Smooth muscle cell (in vitro differentiated cells): ENCODE measurements at regions not wholly inside any gene's neighbourhood (a gene's known extent, or its start where the extent isn't known, plus 50 kb on each side); places are given as distances from the start of the nearest gene placed in this dataset.

ENCODE experiments used
- DNase-seq: peaks from one replicate; lab custom pipeline; 2025; ENCODE audit not compliant: unreplicated experiment; lab: John Stamatoyannopoulos, UW
- H2AFZ ChIP-seq: fragments of 200-600 bp; sonication (generic); 2 replicates; pipeline ENCODE4 v1.6.0; 2016; ENCODE audit warnings: antibody characterized with exemption, low read depth, mild to moderate bottlenecking
- H3F3A ChIP-seq: fragments of 200-600 bp; sonication (generic); 2 replicates; pipeline ENCODE4 v1.6.0; 2017; ENCODE audit warnings: antibody characterized with exemption, low read depth
- H3K27ac ChIP-seq: fragments of 200-600 bp; sonication (generic); 2 replicates; pipeline ENCODE4 v1.5.1; 2016; ENCODE audit warnings: low read depth, mild to moderate bottlenecking
- H3K27me3 ChIP-seq: fragments of 200-600 bp; sonication (generic); 2 replicates; pipeline ENCODE4 v1.6.1; 2016; ENCODE audit warnings: low read depth, mild to moderate bottlenecking
- H3K36me3 ChIP-seq: fragments of 200-600 bp; sonication (generic); 2 replicates; pipeline ENCODE4 v1.5.1; 2016; ENCODE audit warnings: low read depth
- H3K4me1 ChIP-seq: fragments of 200-600 bp; sonication (generic); 2 replicates; pipeline ENCODE4 v1.5.1; 2016; ENCODE audit warnings: low read depth
- H3K4me2 ChIP-seq: fragments of 200-600 bp; sonication (generic); 2 replicates; pipeline ENCODE4 v1.6.0; 2016; ENCODE audit warnings: mild to moderate bottlenecking
- H3K4me3 ChIP-seq: fragments of 200-600 bp; sonication (generic); 2 replicates; pipeline ENCODE4 v1.5.1; 2016; ENCODE audit warnings: mild to moderate bottlenecking
- H3K79me2 ChIP-seq: fragments of 200-600 bp; sonication (generic); 2 replicates; pipeline ENCODE4 v1.6.0; 2016; ENCODE audit warnings: low read depth, mild to moderate bottlenecking
- H3K9ac ChIP-seq: fragments of 200-600 bp; sonication (generic); 2 replicates; pipeline ENCODE4 v1.6.0; 2016; ENCODE audit warnings: low read depth
- H3K9me3 ChIP-seq: fragments of 200-600 bp; sonication (generic); replicated peaks from 2 replicates; pipeline ENCODE4 v1.5.1; 2016; ENCODE audit warnings: low read depth
- H4K20me1 ChIP-seq: fragments of 200-600 bp; sonication (generic); 2 replicates; pipeline ENCODE4 v1.6.0; 2016; ENCODE audit warnings: low read depth
- WGBS: methylation state at CpG from one replicate; pipeline ENCODE4 v1.1.7; 2016; ENCODE audit warnings: low lambda C conversion rate; 5-methylcytosine and 5-hydroxymethylcytosine counted together
- TF ChIP-seq, protein P1 (sequence below): fragments of 200-600 bp; sonication (generic); IDR thresholded peaks from 2 replicates; pipeline ENCODE4 v1.5.1; 2017; ENCODE audit warnings: borderline replicate concordance, mild to moderate bottlenecking, antibody characterized with exemption; ENCODE audit not compliant: insufficient read depth, poor library complexity, severe bottlenecking

DNA sequence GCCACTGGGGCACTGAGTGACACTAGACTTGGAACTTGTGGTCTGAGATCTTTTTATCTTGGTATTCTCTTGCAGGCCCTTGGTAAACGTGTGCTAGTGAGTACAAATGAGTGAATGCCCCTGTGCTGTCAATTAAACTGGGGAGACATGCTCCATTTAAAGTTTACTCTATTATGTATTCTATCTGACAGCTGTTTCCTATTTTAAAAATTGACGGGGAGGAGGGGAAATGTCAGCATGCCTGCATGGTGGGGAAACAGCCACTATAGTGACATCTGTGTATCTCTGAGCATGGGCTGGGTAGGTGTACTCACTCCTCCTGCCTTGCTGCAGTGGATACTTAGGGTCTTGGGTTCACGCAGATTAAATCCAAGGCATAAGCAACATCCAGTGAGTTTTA is 59.0 kb upstream of the IKBKE start:
- no peak overlapping the region for H3K9ac ChIP-seq
- H3K4me1 ChIP-seq: no peaks in the 10 kb centered on the region
- TF ChIP-seq, protein P1, sequence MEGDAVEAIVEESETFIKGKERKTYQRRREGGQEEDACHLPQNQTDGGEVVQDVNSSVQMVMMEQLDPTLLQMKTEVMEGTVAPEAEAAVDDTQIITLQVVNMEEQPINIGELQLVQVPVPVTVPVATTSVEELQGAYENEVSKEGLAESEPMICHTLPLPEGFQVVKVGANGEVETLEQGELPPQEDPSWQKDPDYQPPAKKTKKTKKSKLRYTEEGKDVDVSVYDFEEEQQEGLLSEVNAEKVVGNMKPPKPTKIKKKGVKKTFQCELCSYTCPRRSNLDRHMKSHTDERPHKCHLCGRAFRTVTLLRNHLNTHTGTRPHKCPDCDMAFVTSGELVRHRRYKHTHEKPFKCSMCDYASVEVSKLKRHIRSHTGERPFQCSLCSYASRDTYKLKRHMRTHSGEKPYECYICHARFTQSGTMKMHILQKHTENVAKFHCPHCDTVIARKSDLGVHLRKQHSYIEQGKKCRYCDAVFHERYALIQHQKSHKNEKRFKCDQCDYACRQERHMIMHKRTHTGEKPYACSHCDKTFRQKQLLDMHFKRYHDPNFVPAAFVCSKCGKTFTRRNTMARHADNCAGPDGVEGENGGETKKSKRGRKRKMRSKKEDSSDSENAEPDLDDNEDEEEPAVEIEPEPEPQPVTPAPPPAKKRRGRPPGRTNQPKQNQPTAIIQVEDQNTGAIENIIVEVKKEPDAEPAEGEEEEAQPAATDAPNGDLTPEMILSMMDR: no peak
- no peaks in the 10 kb centered on the region for H3K36me3 ChIP-seq
- peaks cover 12% of the 10 kb centered on the region for H4K20me1 ChIP-seq
- 94% methylated on average over 3 of the region's 3 CpGs for WGBS
- H3K27me3 ChIP-seq: no peaks in the 10 kb centered on the region
- no peak overlapping the region for H3K27ac ChIP-seq
- DNase-seq: no peak
- H3K79me2 ChIP-seq: no peaks in the 10 kb centered on the region
- H3K9me3 ChIP-seq: no peaks in the 10 kb centered on the region
- H3F3A ChIP-seq: peaks cover 12% of the 10 kb centered on the region
- H2AFZ ChIP-seq: no peak overlapping the region
- H3K4me2 ChIP-seq: no peak overlapping the region
- no peak overlapping the region for H3K4me3 ChIP-seq

DNA sequence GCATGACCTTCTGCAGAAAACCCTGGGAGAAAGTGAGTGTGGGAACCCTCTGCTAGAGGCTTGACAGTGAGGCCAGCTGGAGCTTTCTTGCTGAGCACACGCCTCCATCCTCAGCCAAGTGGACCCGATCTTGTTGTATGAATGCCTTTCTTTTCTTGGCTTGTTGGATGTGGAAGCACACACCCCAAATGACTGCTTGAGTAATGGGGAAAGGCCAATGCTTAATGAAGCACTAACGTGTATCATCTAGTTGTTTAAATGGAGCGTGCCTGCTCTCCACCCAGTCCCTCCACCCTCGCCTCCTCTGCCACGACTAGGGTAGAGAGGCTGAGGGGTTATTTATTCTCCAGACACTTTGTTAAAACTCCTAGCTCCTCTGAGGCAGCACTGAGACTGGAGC is 54.3 kb upstream of the IKBKE start:
- TF ChIP-seq, protein P1: no peak
- H3K9me3 ChIP-seq: no peaks in the 10 kb centered on the region
- DNase-seq: no peak
- H3K79me2 ChIP-seq: no peaks in the 10 kb centered on the region
- H3K4me1 ChIP-seq: no peaks in the 10 kb centered on the region
- WGBS: 56% methylated on average over 6 of the region's 6 CpGs
- no peak overlapping the region for H3K4me3 ChIP-seq
- no peaks in the 10 kb centered on the region for H3K27me3 ChIP-seq
- H3K9ac ChIP-seq: no peak overlapping the region
- peaks cover 13% of the 10 kb centered on the region for H4K20me1 ChIP-seq
- no peak overlapping the region for H3K4me2 ChIP-seq
- no peaks in the 10 kb centered on the region for H3K36me3 ChIP-seq
- peaks cover 17% of the 10 kb centered on the region for H3F3A ChIP-seq
- no peak overlapping the region for H2AFZ ChIP-seq
- no peak overlapping the region for H3K27ac ChIP-seq

DNA sequence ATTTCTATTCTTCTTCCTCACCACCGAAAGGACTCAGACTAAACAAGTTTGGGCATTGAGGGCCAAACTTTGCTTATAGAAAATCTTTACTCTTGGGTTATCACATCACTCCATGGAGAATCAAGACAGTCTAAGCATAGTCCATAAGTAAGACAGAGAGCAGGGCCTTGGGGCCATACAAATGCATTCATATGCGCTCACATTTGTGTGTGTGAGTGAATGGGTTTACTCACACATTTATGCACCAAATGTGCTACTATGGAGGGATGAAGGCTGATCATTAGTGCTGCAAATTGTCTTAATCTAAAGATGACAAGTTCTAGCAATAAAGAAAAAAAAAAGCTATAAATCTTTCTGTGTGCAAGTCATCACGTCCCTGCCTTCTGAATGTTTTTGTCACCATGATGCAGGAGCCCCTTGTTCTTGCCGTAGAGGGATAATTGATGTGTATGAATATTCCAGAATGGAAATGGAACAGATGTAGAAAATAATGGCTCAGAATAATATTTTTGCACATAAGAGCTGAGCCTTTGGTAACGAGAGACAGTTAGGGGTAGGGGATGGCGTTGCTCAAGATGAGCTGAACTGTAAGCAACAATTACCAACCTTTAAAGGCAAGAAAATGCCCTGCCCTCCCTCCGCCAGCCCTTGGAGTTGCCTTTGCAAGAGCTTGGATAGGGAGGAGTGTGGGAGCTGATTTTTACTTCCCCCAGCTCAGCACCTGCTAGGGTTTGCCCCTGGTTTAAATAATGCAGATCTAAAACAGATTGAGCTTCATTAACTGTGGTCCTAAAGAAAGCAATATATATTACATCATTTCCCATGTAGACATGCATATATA is 52.3 kb upstream of the IKBKE start:
- WGBS: 96% methylated on average over 7 of the region's 7 CpGs
- no peaks in the 10 kb centered on the region for H3K4me1 ChIP-seq

More for the DNA sequence above, 52.3 kb upstream of the IKBKE start:
- H3F3A ChIP-seq: peaks cover 17% of the 10 kb centered on the region
- no peaks in the 10 kb centered on the region for H3K27me3 ChIP-seq
- no peak overlapping the region for H3K4me3 ChIP-seq
- no peaks in the 10 kb centered on the region for H3K79me2 ChIP-seq
- DNase-seq: no peak
- H3K36me3 ChIP-seq: no peaks in the 10 kb centered on the region
- TF ChIP-seq, protein P1: no peak
- H3K9ac ChIP-seq: no peak overlapping the region
- no peaks in the 10 kb centered on the region for H3K9me3 ChIP-seq
- H2AFZ ChIP-seq: no peak overlapping the region
- H3K27ac ChIP-seq: no peak overlapping the region
- peaks cover 13% of the 10 kb centered on the region for H4K20me1 ChIP-seq
- H3K4me2 ChIP-seq: no peak overlapping the region
